Neural cell (in vitro differentiated cells): ENCODE measurements at regions not wholly inside any gene's neighbourhood (a gene's known extent, or its start where the extent isn't known, plus 50 kb on each side); places are given as distances from the start of the nearest gene placed in this dataset.

Experiments used
- H2AFZ ChIP-seq: fragments of 200-600, 300-800 bp; sonication (generic), shearing (Covaris generic); 2 replicates; pipeline ENCODE4 v1.6.0; 2014; ENCODE audit warnings: low read depth, mild to moderate bottlenecking, antibody characterized with exemption, low read length, moderate library complexity
- H3F3A ChIP-seq: fragments of 200-600 bp; shearing (Covaris generic); 2 replicates; pipeline ENCODE4 v1.6.1; 2016; ENCODE audit warnings: mild to moderate bottlenecking, moderate library complexity, mixed read lengths, antibody characterized with exemption, low read length; ENCODE audit not compliant: insufficient read depth, poor library complexity, severe bottlenecking
- H3K27ac ChIP-seq: fragments of 200-600, 300-800 bp; sonication (generic), shearing (Covaris generic); 2 replicates; pipeline ENCODE4 v1.5.1; 2014; ENCODE audit warnings: mild to moderate bottlenecking, low read length, moderate library complexity
- H3K27me3 ChIP-seq: fragments of 300-800, 200-600 bp; sonication (generic), shearing (Covaris generic); 2 replicates; pipeline ENCODE4 v1.6.0; 2014; ENCODE audit warnings: mild to moderate bottlenecking, low read depth, low read length, moderate library complexity; ENCODE audit not compliant: insufficient read depth
- H3K36me3 ChIP-seq: fragments of 300-800, 200-600 bp; sonication (generic), shearing (Covaris generic); 2 replicates; pipeline ENCODE4 v1.5.1; 2014; ENCODE audit warnings: mild to moderate bottlenecking, antibody characterized with exemption, low read length, moderate library complexity; ENCODE audit not compliant: insufficient read depth
- H3K4me2 ChIP-seq: fragments of 300-800, 200-600 bp; sonication (generic), shearing (Covaris generic); 2 replicates; pipeline ENCODE4 v1.6.0; 2014; ENCODE audit warnings: mild to moderate bottlenecking, low read length
- H3K4me3 ChIP-seq: fragments of 300-800, 200-600 bp; sonication (generic), shearing (Covaris generic); 2 replicates; pipeline ENCODE4 v1.5.1; 2014; ENCODE audit warnings: mild to moderate bottlenecking, low read length, moderate library complexity
- H3K79me2 ChIP-seq: fragments of 200-600 bp; shearing (Covaris generic); replicated peaks from 2 replicates; pipeline ENCODE4 v1.6.0; 2014; ENCODE audit warnings: mild to moderate bottlenecking, low read length, moderate library complexity; ENCODE audit not compliant: insufficient read depth
- H3K9ac ChIP-seq: fragments of 300-800, 200-600 bp; sonication (generic), shearing (Covaris generic); 2 replicates; pipeline ENCODE4 v1.6.1; 2016; ENCODE audit warnings: mild to moderate bottlenecking, low read length, mixed read lengths
- H3K9me2 ChIP-seq: fragments of 200-600 bp; shearing (Covaris generic); 2 replicates; pipeline ENCODE4 v1.6.1; 2016; ENCODE audit warnings: mild to moderate bottlenecking, low read length, mixed read lengths; ENCODE audit not compliant: insufficient read depth
- H3K9me3 ChIP-seq: fragments of 200-600, 300-800 bp; sonication (generic), shearing (Covaris generic); 2 replicates; pipeline ENCODE4 v1.6.1; 2016; ENCODE audit warnings: mild to moderate bottlenecking, mixed run types, low read length, moderate library complexity, mixed read lengths
- H4K20me1 ChIP-seq: fragments of 200-600 bp; shearing (Covaris generic); 2 replicates; pipeline ENCODE4 v1.6.1; 2016; ENCODE audit warnings: mild to moderate bottlenecking, mixed run types; ENCODE audit not compliant: insufficient read depth
- EP300 ChIP-seq: fragments of 450-650 bp; conservative IDR thresholded peaks from 2 replicates; pipeline ENCODE4 v1.6.1; 2014; ENCODE audit warnings: antibody characterized with exemption, mild to moderate bottlenecking, moderate library complexity; ENCODE audit not compliant: poor library complexity, severe bottlenecking
- EZH2 ChIP-seq: fragments of 200-600, 300-800 bp; shearing (Covaris generic), sonication (generic); IDR thresholded peaks from 2 replicates; pipeline ENCODE4 v1.6.1; 2014; ENCODE audit warnings: antibody characterized with exemption, low read length, borderline replicate concordance, mild to moderate bottlenecking; ENCODE audit not compliant: insufficient read depth, poor library complexity, severe bottlenecking
- MXI1 ChIP-seq: fragments of 450-650 bp; conservative IDR thresholded peaks from 2 replicates; pipeline ENCODE4 v1.6.1; 2014; ENCODE audit warnings: antibody characterized with exemption, mild to moderate bottlenecking; ENCODE audit not compliant: poor library complexity, severe bottlenecking
- POLR2AphosphoS5 ChIP-seq: IDR thresholded peaks from 2 replicates; pipeline ENCODE4 v1.6.1; 2012
- RAD21 ChIP-seq: fragments of 450-650 bp; conservative IDR thresholded peaks from 2 replicates; pipeline ENCODE4 v1.6.1; 2014; ENCODE audit warnings: antibody characterized with exemption, mild to moderate bottlenecking, moderate library complexity
- REST ChIP-seq: IDR thresholded peaks from 2 replicates; pipeline ENCODE4 v1.6.1; 2012; ENCODE audit warnings: borderline replicate concordance
- SMC3 ChIP-seq: fragments of 450-650 bp; conservative IDR thresholded peaks from 2 replicates; pipeline ENCODE4 v1.6.1; 2014; ENCODE audit warnings: antibody characterized with exemption, mild to moderate bottlenecking, moderate library complexity; ENCODE audit not compliant: poor library complexity
- TAF1 ChIP-seq: IDR thresholded peaks from 2 replicates; pipeline ENCODE4 v1.6.1; 2012; ENCODE audit warnings: low read depth
- TF ChIP-seq, protein P1 (sequence below): fragments of 450-650 bp; IDR thresholded peaks from 2 replicates; pipeline ENCODE4 v1.5.1; 2014; ENCODE audit warnings: antibody characterized with exemption, mild to moderate bottlenecking, moderate library complexity; ENCODE audit not compliant: poor library complexity, severe bottlenecking

- Histone ChIP-seq H3K36me3 (no peaks in the 10 kb centered on the region), H3K4me3 (no peak overlapping the region), H3K9me2 (no peaks in the 10 kb centered on the region), H3F3A (no peaks in the 10 kb centered on the region), H2AFZ (no peak overlapping the region), H3K27me3 (no peaks in the 10 kb centered on the region), H3K27ac (no peak overlapping the region), H3K9me3 (no peaks in the 10 kb centered on the region), H3K4me2 (no peak overlapping the region), H4K20me1 (no peaks in the 10 kb centered on the region), H3K79me2 (no peaks in the 10 kb centered on the region), H3K9ac (no peak overlapping the region)
- TF ChIP-seq, protein P1, sequence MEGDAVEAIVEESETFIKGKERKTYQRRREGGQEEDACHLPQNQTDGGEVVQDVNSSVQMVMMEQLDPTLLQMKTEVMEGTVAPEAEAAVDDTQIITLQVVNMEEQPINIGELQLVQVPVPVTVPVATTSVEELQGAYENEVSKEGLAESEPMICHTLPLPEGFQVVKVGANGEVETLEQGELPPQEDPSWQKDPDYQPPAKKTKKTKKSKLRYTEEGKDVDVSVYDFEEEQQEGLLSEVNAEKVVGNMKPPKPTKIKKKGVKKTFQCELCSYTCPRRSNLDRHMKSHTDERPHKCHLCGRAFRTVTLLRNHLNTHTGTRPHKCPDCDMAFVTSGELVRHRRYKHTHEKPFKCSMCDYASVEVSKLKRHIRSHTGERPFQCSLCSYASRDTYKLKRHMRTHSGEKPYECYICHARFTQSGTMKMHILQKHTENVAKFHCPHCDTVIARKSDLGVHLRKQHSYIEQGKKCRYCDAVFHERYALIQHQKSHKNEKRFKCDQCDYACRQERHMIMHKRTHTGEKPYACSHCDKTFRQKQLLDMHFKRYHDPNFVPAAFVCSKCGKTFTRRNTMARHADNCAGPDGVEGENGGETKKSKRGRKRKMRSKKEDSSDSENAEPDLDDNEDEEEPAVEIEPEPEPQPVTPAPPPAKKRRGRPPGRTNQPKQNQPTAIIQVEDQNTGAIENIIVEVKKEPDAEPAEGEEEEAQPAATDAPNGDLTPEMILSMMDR = no peak
- TF ChIP-seq SMC3 (no peak), RAD21 (no peak), POLR2AphosphoS5 (no peak), TAF1 (no peak), REST (no peak), MXI1 (no peak), EZH2 (no peak), EP300 (no peak)
Measured at GRCh38 chr6:167399599-167399998, 74.7 kb downstream of the TTLL2 start.

DNA sequence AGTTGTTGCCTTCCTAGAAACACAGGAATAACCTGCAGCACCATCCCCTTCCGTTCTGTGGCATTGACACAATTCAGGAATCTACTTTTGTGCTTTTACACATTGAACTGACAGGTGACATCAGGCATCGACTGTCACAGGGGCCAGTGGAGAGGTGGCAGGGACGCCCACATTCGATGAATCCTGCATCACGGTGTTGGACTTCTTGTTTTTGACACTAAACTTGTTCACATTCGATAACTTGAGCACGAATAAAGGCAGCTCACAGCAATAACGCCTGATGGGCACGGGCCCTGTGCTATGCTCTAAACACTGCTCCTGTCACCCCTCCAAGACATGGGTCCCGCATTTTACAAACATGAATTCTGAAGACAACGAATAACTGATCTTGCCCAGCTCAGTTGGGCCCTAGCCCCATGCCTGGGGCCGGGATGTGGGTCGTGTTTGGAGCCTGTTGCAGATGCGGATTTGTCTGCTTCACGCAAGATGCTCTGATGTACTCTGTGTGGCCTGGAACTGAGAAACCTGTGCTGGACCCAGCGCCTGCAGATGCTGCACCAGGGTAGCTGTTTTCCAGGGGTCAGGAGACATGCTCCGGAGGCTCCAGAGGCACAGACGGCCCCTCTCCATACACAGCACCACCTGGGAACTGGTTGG lies 75.7 kb downstream of the TTLL2 start:
- H3K9ac ChIP-seq = no peak overlapping the region
- no peak overlapping the region for H3K27ac ChIP-seq
- no peak overlapping the region for H3K4me2 ChIP-seq
- H3F3A ChIP-seq = no peaks in the 10 kb centered on the region
- no peak overlapping the region for H2AFZ ChIP-seq
- H3K9me2 ChIP-seq = no peaks in the 10 kb centered on the region
- no peak overlapping the region for H3K4me3 ChIP-seq
- no peaks in the 10 kb centered on the region for H4K20me1 ChIP-seq
- H3K36me3 ChIP-seq = no peaks in the 10 kb centered on the region
- H3K9me3 ChIP-seq = no peaks in the 10 kb centered on the region
- no peaks in the 10 kb centered on the region for H3K79me2 ChIP-seq
- H3K27me3 ChIP-seq = no peaks in the 10 kb centered on the region
- no peak for TF ChIP-seq POLR2AphosphoS5
